Liver (tissue), 8 donors: ENCODE measurements at regions not wholly inside any gene's neighbourhood (a gene's known extent, or its start where the extent isn't known, plus 50 kb on each side); places are given as distances from the start of the nearest gene placed in this dataset.

Experiments used
- DNase-seq: peaks from one replicate; pipeline ENCODE4 v3.0.0-alpha.2; 2017; ENCODE audit warnings: low spot score
- H3K27ac ChIP-seq, 2 donors: one replicate each; pipeline ENCODE4 v1.7.0; 2013; ENCODE audit warnings: inconsistent platforms in 2 of 2, low read length in 2 of 2, control low read depth in 1 of 2, low read depth in 1 of 2, mild to moderate bottlenecking in 1 of 2
- H3K27me3 ChIP-seq, 4 donors: one replicate each; pipeline versions ENCODE4 v1.6.1 to v1.7.0; 2013; ENCODE audit warnings: low read length in 3 of 4, inconsistent platforms in 1 of 4, mild to moderate bottlenecking in 1 of 4, moderate library complexity in 1 of 4; ENCODE audit not compliant: control insufficient read depth in 4 of 4, insufficient read depth in 4 of 4
- H3K36me3 ChIP-seq, 4 donors: one replicate each; pipeline versions ENCODE4 v1.6.1 to v1.7.0; 2013; ENCODE audit warnings: low read length in 3 of 4, mild to moderate bottlenecking in 3 of 4, low read depth in 1 of 4, moderate library complexity in 1 of 4; ENCODE audit not compliant: control insufficient read depth in 4 of 4, insufficient read depth in 3 of 4
- H3K4me1 ChIP-seq, 4 donors: one replicate each; pipeline versions ENCODE4 v1.6.1 to v1.7.0; 2013; ENCODE audit warnings: low read length in 3 of 4, mild to moderate bottlenecking in 3 of 4, moderate library complexity in 1 of 4; ENCODE audit not compliant: control insufficient read depth in 4 of 4, insufficient read depth in 4 of 4
- H3K4me3 ChIP-seq, 3 donors: one replicate each; pipeline versions ENCODE4 v1.6.1 to v1.7.0; 2013; ENCODE audit warnings: low read length in 3 of 3, control low read depth in 1 of 3, low read depth in 1 of 3, mild to moderate bottlenecking in 1 of 3
- H3K9ac ChIP-seq, 2 donors: one replicate each; pipeline ENCODE4 v1.7.0; 2013; ENCODE audit warnings: low read length in 2 of 2, mild to moderate bottlenecking in 2 of 2, moderate library complexity in 2 of 2, control low read depth in 1 of 2, low read depth in 1 of 2
- H3K9me3 ChIP-seq, 4 donors: one replicate each; pipeline versions ENCODE4 v1.6.1 to v1.7.0; 2013; ENCODE audit warnings: low read length in 3 of 4; ENCODE audit not compliant: control insufficient read depth in 4 of 4
- EGR1 ChIP-seq, 2 donors: IDR thresholded peaks; 2 replicates each; pipeline ENCODE4 v1.6.1; 2016 to 2018; ENCODE audit warnings: antibody characterized with exemption in 2 of 2, low read depth in 2 of 2
- FOXA1 ChIP-seq: IDR thresholded peaks from 2 replicates; pipeline ENCODE4 v1.6.1; 2016; ENCODE audit warnings: antibody characterized with exemption
- FOXA2 ChIP-seq: IDR thresholded peaks from 2 replicates; pipeline ENCODE4 v1.6.1; 2016; ENCODE audit warnings: antibody characterized with exemption
- GABPA ChIP-seq, 2 donors: IDR thresholded peaks in 1 of 2; conservative IDR thresholded peaks in 1 of 2; 2 replicates each; pipeline ENCODE4 v1.6.1; 2016; ENCODE audit warnings: antibody characterized with exemption in 2 of 2, mild to moderate bottlenecking in 1 of 2, moderate library complexity in 1 of 2
- HNF4A ChIP-seq, 2 donors: conservative IDR thresholded peaks; 2 replicates each; pipeline ENCODE4 v1.6.1; 2016; ENCODE audit warnings: antibody characterized with exemption in 2 of 2, mild to moderate bottlenecking in 2 of 2
- JUND ChIP-seq, 2 donors: IDR thresholded peaks; 2 replicates each; pipeline ENCODE4 v1.6.1; 2016; ENCODE audit warnings: antibody characterized with exemption in 2 of 2
- MAX ChIP-seq: IDR thresholded peaks from 2 replicates; pipeline ENCODE4 v1.6.1; 2016; ENCODE audit warnings: antibody characterized with exemption
- NR2F2 ChIP-seq: IDR thresholded peaks from 2 replicates; pipeline ENCODE4 v1.6.1; 2016; ENCODE audit warnings: antibody characterized with exemption
- RAD21 ChIP-seq, 2 donors: IDR thresholded peaks; 2 replicates each; pipeline ENCODE4 v1.6.1; 2016; ENCODE audit warnings: antibody characterized with exemption in 2 of 2, mild to moderate bottlenecking in 2 of 2
- REST ChIP-seq: IDR thresholded peaks from 2 replicates; pipeline ENCODE4 v1.6.1; 2016; ENCODE audit warnings: antibody characterized with exemption, mild to moderate bottlenecking
- RXRA ChIP-seq, 2 donors: IDR thresholded peaks; 2 replicates each; pipeline ENCODE4 v1.6.1; 2017 to 2018; ENCODE audit warnings: antibody characterized with exemption in 2 of 2, mild to moderate bottlenecking in 1 of 2
- SP1 ChIP-seq: IDR thresholded peaks from 2 replicates; pipeline ENCODE4 v1.6.1; 2018; ENCODE audit warnings: antibody characterized with exemption, mild to moderate bottlenecking
- TAF1 ChIP-seq: conservative IDR thresholded peaks from 2 replicates; pipeline ENCODE4 v1.6.1; 2016; ENCODE audit warnings: antibody characterized with exemption, mild to moderate bottlenecking
- YY1 ChIP-seq: IDR thresholded peaks from 2 replicates; pipeline ENCODE4 v1.6.1; 2016; ENCODE audit warnings: antibody characterized with exemption, mild to moderate bottlenecking
- WGBS: extraction: QIAGEN DNeasy Blood & Tissue Kit; methylation state at CpG from one replicate; pipeline ENCODE4 v1.1.7; 2013; 5-methylcytosine and 5-hydroxymethylcytosine counted together
- TF ChIP-seq, protein P1 (sequence below): fragments of 150-350 bp; IDR thresholded peaks from 2 replicates; pipeline ENCODE4 v1.5.1; 2017; ENCODE audit warnings: improper control_type of control experiment, low read depth, low read length; ENCODE audit not compliant: missing input control
- donor health status: healthy.
- donor health status: healthy.
- donor health status: healthy.
- donor health status: healthy.
- donor health status: healthy.

GRCh38 chr3:176873261-176873660 is 324.0 kb downstream of the TBL1XR1 start:
- WGBS: 87% methylated on average over 1 of the region's 1 CpG
- Histone ChIP-seq H3K4me3 (no peak overlapping the region), H3K9me3 (no peaks in the 10 kb centered on the region), H3K36me3 (no peaks in the 10 kb centered on the region), H3K4me1 (peaks cover 0 to 5% (median 3%) of the 10 kb centered on the region in 4 donors), H3K9ac (no peak overlapping the region), H3K27me3 (no peaks in the 10 kb centered on the region), H3K27ac (no peak overlapping the region)
- TF ChIP-seq RAD21 (IDR thresholded peaks at IDR 0.05): no peak
- no peak for TF ChIP-seq RXRA (IDR thresholded peaks at IDR 0.05)
- TF ChIP-seq TAF1: no peak
- no peak for TF ChIP-seq EGR1 (IDR thresholded peaks at IDR 0.05; ENCODE audit: low read depth in 2 of 2)
- TF ChIP-seq JUND (IDR thresholded peaks at IDR 0.05): no peak
- no peak for TF ChIP-seq HNF4A (conservative IDR thresholded peaks at IDR 0.05)
- no peak for TF ChIP-seq YY1
- TF ChIP-seq FOXA2: no peak
- no peak for TF ChIP-seq MAX
- TF ChIP-seq FOXA1: no peak
- no peak for TF ChIP-seq REST
- no peak for TF ChIP-seq SP1
- TF ChIP-seq NR2F2: no peak
- no peak for TF ChIP-seq GABPA (IDR thresholded peaks at IDR 0.05 in 1 of 2, conservative IDR thresholded peaks at IDR 0.05 in 1 of 2)
- DNase-seq: no peak

DNA sequence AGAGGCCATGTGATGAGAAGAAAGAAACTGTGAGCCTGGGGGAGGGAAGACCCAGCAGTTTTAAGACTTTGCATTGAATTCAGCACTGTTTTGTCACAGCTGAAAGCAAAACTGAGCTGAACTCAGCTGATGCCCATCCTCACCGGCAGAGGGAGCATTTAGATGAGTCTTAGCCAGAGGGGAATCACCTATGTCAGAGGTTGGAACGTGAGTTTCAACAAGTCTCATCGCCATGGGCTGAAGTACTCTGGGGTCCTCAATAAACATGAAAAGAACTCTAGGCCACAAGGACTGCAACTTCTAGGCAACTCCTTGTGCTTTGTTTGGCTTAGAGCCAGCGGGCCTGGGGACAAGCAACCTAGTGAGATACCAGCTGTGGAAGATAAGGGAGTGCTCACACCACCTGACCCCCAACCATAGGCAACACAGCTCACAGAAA is 324.5 kb downstream of the TBL1XR1 start:
- Histone ChIP-seq H3K4me3 (no peak overlapping the region), H3K9ac (no peak overlapping the region), H3K36me3 (no peaks in the 10 kb centered on the region), H3K4me1 (peaks cover 0 to 5% (median 3%) of the 10 kb centered on the region in 4 donors), H3K27ac (no peak overlapping the region), H3K9me3 (no peaks in the 10 kb centered on the region), H3K27me3 (no peaks in the 10 kb centered on the region)
- TF ChIP-seq, protein P1, sequence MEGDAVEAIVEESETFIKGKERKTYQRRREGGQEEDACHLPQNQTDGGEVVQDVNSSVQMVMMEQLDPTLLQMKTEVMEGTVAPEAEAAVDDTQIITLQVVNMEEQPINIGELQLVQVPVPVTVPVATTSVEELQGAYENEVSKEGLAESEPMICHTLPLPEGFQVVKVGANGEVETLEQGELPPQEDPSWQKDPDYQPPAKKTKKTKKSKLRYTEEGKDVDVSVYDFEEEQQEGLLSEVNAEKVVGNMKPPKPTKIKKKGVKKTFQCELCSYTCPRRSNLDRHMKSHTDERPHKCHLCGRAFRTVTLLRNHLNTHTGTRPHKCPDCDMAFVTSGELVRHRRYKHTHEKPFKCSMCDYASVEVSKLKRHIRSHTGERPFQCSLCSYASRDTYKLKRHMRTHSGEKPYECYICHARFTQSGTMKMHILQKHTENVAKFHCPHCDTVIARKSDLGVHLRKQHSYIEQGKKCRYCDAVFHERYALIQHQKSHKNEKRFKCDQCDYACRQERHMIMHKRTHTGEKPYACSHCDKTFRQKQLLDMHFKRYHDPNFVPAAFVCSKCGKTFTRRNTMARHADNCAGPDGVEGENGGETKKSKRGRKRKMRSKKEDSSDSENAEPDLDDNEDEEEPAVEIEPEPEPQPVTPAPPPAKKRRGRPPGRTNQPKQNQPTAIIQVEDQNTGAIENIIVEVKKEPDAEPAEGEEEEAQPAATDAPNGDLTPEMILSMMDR: peak; percentile 84
- TF ChIP-seq FOXA1: no peak
- TF ChIP-seq REST: no peak
- peak; percentile 91 to 98 for TF ChIP-seq RAD21 (IDR thresholded peaks at IDR 0.05)
- 15% methylated on average over 4 of the region's 4 CpGs for WGBS
- peak; percentile 42 for DNase-seq
